ENCODE measurements at regions not wholly inside any gene's neighbourhood (a gene's known extent, or its start where the extent isn't known, plus 50 kb on each side); places are given as distances from the start of the nearest gene placed in this dataset.

GRCh38 chr5:3789519-3790193 lies 194.0 kb downstream of the IRX1 start:
- TF ChIP-seq CTCF (IDR thresholded peaks at IDR 0.05) (no peak), POLR2A (IDR thresholded peaks at IDR 0.05; ENCODE audit: low read depth) (no peak), POLR2AphosphoS5 (IDR thresholded peaks at IDR 0.05) (no peak), EP300 (IDR thresholded peaks at IDR 0.05) (no peak)
